Daoy (cell line): ENCODE measurements at regions not wholly inside any gene's neighbourhood (a gene's known extent, or its start where the extent isn't known, plus 50 kb on each side); places are given as distances from the start of the nearest gene placed in this dataset.

Source experiments
- DNase-seq: peaks from one replicate; pipeline ENCODE4 v3.0.0-alpha.2; 2015; ENCODE audit warnings: low read depth

GRCh38 chr7:84821671-84822534 is 365.0 kb downstream of the SEMA3D start:
- DNase-seq: peak; percentile 4

DNA sequence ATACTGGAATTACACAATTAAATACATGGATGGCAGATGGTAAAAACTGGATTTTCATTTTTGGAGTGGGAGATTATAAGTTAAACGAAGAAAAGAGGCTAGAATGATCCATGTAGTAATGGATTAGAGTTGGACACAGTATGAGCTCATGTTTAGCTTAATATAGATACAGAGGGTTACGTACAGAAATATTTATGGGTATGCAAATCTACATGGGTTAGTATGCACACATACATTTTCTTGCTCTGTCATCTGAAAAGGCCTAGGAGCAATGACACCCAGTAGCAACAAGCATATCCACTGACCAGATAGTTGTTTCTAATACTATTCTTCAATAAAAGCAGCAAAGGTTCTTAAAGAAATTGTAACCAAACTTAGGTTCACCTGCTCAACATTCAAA is 366.4 kb downstream of the SEMA3D start:
- DNase-seq: no peak

- no peak for DNase-seq
These were observed 369.8 kb downstream of the SEMA3D start for GRCh38 chr7:84817016-84817415.

GRCh38 chr7:84813376-84813775 is 373.5 kb downstream of the SEMA3D start:
- DNase-seq: no peak

DNA sequence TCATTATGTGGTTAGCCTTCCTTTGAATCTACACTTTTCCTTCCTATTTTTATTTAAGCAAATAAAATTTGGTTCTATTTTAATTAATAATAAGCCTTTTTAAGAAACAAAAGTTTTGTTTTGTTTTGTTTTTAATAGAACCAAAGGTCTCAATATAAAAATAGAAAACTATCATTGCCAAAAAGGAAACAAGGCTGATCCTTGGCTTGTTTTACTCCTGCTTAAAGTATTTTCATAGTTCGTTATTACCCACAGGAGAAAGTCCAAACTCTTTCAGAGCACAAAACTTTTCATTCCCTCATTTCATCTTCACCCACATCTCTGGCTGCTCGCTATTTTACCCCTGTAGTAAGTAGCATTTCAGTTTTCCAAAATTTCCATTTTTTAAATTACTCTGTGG is 374.8 kb downstream of the SEMA3D start:
- no peak for DNase-seq

- no peak for DNase-seq
These were observed 375.5 kb downstream of the SEMA3D start for GRCh38 chr7:84811362-84811761.

GRCh38 chr7:84809877-84810276 is 377.0 kb downstream of the SEMA3D start:
- no peak for DNase-seq

- no peak for DNase-seq
These were observed 382.9 kb downstream of the SEMA3D start for GRCh38 chr7:84803979-84804378.

DNA sequence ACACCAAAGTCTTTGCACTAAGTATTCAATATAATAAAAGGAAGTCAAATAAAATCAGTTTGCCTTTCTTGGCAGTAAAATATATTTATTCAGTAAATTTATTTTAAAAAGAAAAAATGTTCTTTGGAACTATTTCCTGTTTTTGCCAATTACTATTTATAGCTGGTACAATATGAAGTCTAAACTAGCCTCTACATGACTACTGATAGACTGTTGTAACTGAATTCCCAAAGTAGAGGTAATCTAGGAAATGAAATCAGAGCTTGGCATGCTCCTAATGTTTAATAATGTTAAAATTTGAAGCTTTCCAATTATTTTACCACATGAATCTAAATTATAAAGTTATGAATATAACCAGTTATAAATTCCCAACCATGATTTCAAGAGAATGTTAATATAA is 385.5 kb downstream of the SEMA3D start:
- DNase-seq: no peak

DNA sequence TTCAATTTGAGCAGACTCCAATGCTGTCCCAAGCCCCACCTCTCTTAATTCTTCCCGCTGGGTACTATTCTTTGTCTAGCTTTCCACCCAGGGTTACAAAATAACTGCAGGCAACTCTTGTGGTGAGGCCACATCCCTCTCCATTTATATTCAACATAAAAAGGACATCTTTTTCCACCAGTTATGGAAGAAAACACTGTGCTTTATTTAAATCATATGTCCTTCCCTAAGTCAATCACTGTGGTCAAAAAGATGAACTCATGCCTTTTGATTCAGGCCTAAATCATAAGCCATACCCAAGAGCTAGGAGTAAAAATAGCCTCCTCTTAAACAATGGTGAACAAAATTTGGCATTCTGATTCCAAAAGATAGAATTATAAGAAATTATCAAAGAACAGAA is 386.0 kb downstream of the SEMA3D start:
- no peak for DNase-seq

GRCh38 chr7:84799106-84799505 is 387.8 kb downstream of the SEMA3D start:
- no peak for DNase-seq

DNA sequence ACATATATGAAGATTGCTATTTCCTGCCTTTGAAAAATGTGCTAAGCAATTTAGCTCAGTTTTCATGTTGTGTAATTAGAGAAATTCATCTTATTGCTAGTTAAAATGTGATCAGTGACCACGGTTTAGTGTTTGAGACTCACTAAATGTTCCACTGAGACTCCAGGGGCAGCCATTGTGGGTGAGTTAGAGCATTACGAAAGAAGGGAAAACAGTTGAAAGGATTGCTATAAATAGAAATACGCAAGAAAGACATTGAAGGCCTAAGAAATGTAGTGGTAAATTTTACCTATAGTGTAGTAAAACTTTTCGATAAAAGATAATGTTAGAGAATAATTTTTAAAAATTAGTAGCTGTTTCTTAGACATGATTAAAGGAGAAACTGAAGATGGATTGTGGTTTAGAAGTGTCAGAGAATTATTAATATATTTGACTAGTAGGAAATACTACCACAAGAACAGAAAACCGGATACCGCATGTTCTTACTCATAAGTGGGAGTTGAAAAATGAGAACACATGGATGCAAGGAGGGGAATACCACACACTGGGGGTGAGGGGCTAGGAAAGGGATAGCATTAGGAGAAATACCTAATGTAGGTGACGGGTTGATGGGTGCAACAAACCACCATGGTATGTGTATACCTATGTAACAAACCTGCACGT is 394.5 kb downstream of the SEMA3D start:
- DNase-seq: peak; percentile 40

DNA sequence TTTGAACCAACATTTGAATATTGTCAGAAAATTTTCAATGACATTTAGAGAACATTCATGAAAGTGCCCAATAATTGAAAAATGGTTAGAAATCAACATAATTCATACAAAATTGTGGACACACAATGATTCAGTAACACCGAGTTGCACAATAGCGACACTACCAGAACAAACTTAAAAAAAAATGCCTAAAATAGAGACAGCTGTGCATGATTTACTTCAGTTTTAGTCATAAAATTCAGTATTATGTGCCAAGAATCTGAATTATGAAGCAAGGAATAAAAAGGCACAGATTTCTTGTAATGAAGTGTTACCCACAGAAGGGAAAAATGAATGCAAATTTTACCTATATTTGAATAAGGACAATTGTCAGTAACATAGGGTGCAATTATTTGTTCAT is 396.0 kb downstream of the SEMA3D start:
- DNase-seq: no peak

DNA sequence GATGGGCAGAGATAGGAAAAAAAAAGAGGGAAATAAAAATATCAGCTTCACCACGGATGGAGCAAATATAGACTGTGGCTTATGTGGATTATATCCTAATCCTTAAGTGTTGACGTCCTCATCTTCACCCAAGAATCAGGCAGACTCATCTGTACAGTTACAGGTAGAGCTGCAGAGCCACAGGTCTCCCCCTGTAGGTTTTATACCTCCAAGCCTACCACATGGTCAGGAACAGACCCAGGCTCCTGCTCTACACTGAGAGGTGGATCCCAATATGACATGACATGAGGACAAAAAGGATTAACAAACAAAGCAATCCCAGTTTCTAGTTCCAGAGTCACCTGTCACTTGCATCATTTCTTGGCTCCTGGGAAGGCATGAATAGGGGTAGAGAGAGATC is 400.8 kb downstream of the SEMA3D start:
- no peak for DNase-seq

DNA sequence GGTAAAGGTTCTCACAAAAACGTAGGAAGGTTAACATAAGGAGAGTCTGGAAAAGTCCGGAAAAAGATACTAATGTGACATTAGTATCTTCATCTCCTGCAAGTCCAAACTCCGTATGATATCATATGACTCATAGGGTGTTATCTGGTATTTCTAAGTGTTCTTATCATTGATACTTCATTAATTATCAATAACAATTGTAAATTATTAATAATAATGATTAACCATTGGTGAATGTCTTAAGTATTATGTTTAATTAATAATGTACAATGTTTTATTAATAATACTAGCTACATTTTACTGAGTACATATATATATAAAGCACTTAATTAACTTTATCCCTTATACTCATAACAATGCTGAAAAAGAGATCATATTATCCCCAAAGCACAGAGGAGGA is 402.4 kb downstream of the SEMA3D start:
- no peak for DNase-seq

DNA sequence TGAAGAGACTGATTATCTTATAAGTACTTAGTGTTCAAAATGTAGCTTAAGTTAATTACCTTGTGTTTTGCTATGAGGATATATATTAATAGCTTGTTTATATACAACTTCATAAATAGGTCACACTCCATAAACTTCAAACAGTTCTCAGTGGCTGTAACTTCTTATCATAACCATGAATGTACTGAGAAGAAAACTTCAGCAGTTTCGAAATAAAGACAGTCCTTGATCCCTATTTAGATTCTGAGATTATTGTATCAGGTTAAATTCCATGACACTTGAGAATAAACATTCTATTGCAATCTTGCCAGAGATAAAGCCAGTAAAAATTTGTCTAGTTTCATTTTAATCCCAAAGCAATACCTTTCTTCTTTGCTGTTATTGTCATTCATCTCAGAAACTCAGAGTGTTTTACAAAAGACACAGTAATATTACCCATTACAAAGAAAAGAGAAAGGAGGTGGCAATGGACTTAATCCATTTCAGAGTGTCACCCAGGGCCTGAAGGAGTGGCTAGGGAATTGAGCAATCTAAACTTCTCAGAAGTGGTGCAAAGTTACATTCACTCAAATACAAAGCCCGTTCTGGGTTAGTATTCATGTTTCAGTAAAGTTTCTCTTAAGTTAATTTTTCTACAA is 403.6 kb downstream of the SEMA3D start:
- DNase-seq: no peak

DNA sequence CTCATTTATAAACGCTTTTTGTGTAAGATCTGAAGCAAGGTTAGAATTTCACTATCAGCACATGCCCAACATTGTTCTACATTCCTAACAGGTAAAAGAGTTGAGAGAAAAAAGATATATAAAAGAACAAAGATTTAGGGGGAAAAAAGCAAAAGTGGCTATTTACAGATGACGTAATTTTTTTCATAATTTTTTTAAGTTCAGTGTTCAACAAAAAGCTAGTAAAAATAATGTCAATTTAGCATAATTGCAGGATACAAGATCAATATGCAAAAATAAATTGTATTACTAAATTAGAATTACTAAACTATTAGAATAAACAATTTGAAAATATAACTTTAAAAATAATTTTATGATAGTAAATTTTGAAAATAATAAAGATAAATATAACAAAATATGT is 405.0 kb downstream of the SEMA3D start:
- DNase-seq: no peak

- no peak for DNase-seq
These were observed 406.4 kb downstream of the SEMA3D start for GRCh38 chr7:84780158-84781124.

DNA sequence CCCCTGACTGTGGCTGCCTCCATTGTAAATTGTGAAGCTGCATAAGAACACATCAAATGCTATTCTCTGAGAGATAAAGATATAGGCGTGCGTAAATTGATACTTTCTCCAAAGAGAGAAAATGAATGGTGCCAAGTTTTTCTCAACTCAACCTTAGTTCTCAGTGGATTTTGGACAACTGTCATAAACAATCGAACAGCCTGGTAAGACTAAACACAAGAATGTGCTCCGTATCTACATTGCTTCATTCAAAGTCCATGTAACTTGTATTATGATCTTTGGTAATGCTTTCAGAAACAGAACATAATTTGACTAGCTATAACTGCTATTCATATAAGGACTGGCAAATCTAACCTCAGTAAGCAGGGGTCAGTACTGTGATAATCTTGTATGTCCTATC is 429.1 kb downstream of the SEMA3D start:
- DNase-seq: no peak

- no peak for DNase-seq
These were observed 440.5 kb downstream of the SEMA3D start for GRCh38 chr7:84746353-84746752.

- DNase-seq: no peak
These were observed 442.5 kb downstream of the SEMA3D start for GRCh38 chr7:84744385-84744784.
